OCI-LY1 (cell line): ENCODE measurements at regions not wholly inside any gene's neighbourhood (a gene's known extent, or its start where the extent isn't known, plus 50 kb on each side); places are given as distances from the start of the nearest gene placed in this dataset.

ENCODE experiments used
- H2AFZ ChIP-seq: fragments of 200-600 bp; sonication (generic), shearing (Covaris generic); 2 replicates; pipeline ENCODE4 v1.6.0; 2014; ENCODE audit warnings: antibody characterized with exemption, mild to moderate bottlenecking, low read length
- H3F3A ChIP-seq: fragments of 200-600 bp; sonication (generic), shearing (Covaris generic); 2 replicates; pipeline ENCODE4 v1.6.0; 2014; ENCODE audit warnings: mild to moderate bottlenecking, antibody characterized with exemption, low read length, moderate library complexity; ENCODE audit not compliant: insufficient read depth
- H3K27ac ChIP-seq: fragments of 200-600 bp; sonication (generic); 2 replicates; pipeline ENCODE4 v1.5.1; 2014; ENCODE audit warnings: low read length, mixed run types, mild to moderate bottlenecking, low read depth; ENCODE audit not compliant: poor library complexity, severe bottlenecking
- H3K27me3 ChIP-seq: fragments of 200-600 bp; sonication (generic); 2 replicates; pipeline ENCODE4 v1.6.0; 2014; ENCODE audit warnings: antibody characterized with exemption, mild to moderate bottlenecking, low read length, moderate library complexity; ENCODE audit not compliant: insufficient read depth
- H3K36me3 ChIP-seq: fragments of 200-600 bp; sonication (generic); 2 replicates; pipeline ENCODE4 v1.6.1; 2014; ENCODE audit warnings: mild to moderate bottlenecking, antibody characterized with exemption, low read length, moderate library complexity, mixed read lengths; ENCODE audit not compliant: insufficient read depth
- H3K4me1 ChIP-seq: fragments of 200-600 bp; sonication (generic); 2 replicates; pipeline ENCODE4 v1.5.1; 2014; ENCODE audit warnings: mild to moderate bottlenecking, low read length, moderate library complexity; ENCODE audit not compliant: insufficient read depth, severe bottlenecking
- H3K4me2 ChIP-seq: fragments of 200-600 bp; sonication (generic), shearing (Covaris generic); 2 replicates; pipeline ENCODE4 v1.6.1; 2014; ENCODE audit warnings: low read length
- H3K4me3 ChIP-seq: fragments of 200-600 bp; sonication (generic); 2 replicates; pipeline ENCODE4 v1.5.1; 2014; ENCODE audit warnings: low read length, low read depth, mild to moderate bottlenecking, mixed read lengths; ENCODE audit not compliant: poor library complexity, severe bottlenecking
- H3K79me2 ChIP-seq: fragments of 200-600 bp; shearing (Covaris generic); 2 replicates; pipeline ENCODE4 v1.6.1; 2016; ENCODE audit warnings: mixed run types, low read length, mixed read lengths; ENCODE audit not compliant: insufficient read depth
- H3K9ac ChIP-seq: fragments of 200-600 bp; sonication (generic), shearing (Covaris generic); 2 replicates; pipeline ENCODE4 v1.6.1; 2014; ENCODE audit warnings: mild to moderate bottlenecking, low read length, mixed read lengths
- H3K9me2 ChIP-seq: fragments of 200-600 bp; sonication (generic), shearing (Covaris generic); 2 replicates; pipeline ENCODE4 v1.6.1; 2014; ENCODE audit warnings: low read depth, mild to moderate bottlenecking, low read length, mixed read lengths
- H3K9me3 ChIP-seq: fragments of 200-600 bp; shearing (Covaris generic); 2 replicates; pipeline ENCODE4 v1.6.1; 2014; ENCODE audit warnings: low read length, mixed read lengths
- H4K20me1 ChIP-seq: fragments of 200-600 bp; sonication (generic), shearing (Covaris generic); 2 replicates; pipeline ENCODE4 v1.6.0; 2016; ENCODE audit warnings: mild to moderate bottlenecking, low read length; ENCODE audit not compliant: insufficient read depth
- EZH2 ChIP-seq: fragments of 200-600 bp; sonication (generic), shearing (Covaris generic); IDR thresholded peaks from 2 replicates; pipeline ENCODE4 v1.8.0; 2017; ENCODE audit warnings: borderline replicate concordance, mixed run types, mild to moderate bottlenecking, antibody characterized with exemption, low read length, moderate library complexity, mixed read lengths
- TF ChIP-seq, protein P1 (sequence below): fragments of 200-600 bp; sonication (generic), shearing (Covaris generic); IDR thresholded peaks from 2 replicates; pipeline ENCODE4 v1.5.1; 2017; ENCODE audit warnings: mild to moderate bottlenecking, antibody characterized with exemption, low read length, moderate library complexity, mixed read lengths

DNA sequence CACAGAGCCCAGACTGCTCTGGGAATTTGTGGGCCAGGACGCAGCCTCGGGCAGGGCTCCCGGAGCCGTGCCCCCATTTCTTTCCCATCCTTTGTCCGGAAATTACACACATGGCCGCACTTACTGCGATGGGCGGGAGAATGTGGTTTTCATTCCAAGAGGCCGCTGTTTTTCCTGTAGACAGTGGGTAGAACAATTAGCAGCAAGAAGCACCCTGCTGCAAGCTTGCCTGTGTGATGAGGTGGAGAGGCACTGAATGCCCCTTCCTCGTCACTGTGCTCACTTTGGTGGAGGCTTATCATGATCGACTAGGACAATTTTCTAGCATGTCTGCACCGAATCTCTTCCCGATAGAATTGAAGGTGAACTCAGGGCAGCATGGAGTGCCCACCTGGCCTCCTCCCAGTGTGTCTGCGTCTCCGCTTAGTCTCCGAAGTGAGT lies 102.8 kb downstream of the DACT2 start:
- Histone ChIP-seq H3K27ac (no peak overlapping the region), H3K4me1 (no peaks in the 10 kb centered on the region), H3K4me2 (no peak overlapping the region), H3K9me3 (no peaks in the 10 kb centered on the region), H4K20me1 (no peaks in the 10 kb centered on the region), H3K36me3 (no peaks in the 10 kb centered on the region), H3K27me3 (peaks cover 5% of the 10 kb centered on the region; the same call in 1 of the 2 replicates), H3K9me2 (no peaks in the 10 kb centered on the region), H3K79me2 (no peaks in the 10 kb centered on the region), H3K4me3 (no peak overlapping the region), H3K9ac (no peak overlapping the region), H2AFZ (no peak overlapping the region), H3F3A (no peaks in the 10 kb centered on the region)
- TF ChIP-seq, protein P1, sequence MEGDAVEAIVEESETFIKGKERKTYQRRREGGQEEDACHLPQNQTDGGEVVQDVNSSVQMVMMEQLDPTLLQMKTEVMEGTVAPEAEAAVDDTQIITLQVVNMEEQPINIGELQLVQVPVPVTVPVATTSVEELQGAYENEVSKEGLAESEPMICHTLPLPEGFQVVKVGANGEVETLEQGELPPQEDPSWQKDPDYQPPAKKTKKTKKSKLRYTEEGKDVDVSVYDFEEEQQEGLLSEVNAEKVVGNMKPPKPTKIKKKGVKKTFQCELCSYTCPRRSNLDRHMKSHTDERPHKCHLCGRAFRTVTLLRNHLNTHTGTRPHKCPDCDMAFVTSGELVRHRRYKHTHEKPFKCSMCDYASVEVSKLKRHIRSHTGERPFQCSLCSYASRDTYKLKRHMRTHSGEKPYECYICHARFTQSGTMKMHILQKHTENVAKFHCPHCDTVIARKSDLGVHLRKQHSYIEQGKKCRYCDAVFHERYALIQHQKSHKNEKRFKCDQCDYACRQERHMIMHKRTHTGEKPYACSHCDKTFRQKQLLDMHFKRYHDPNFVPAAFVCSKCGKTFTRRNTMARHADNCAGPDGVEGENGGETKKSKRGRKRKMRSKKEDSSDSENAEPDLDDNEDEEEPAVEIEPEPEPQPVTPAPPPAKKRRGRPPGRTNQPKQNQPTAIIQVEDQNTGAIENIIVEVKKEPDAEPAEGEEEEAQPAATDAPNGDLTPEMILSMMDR = no peak
- TF ChIP-seq EZH2 = no peak

DNA sequence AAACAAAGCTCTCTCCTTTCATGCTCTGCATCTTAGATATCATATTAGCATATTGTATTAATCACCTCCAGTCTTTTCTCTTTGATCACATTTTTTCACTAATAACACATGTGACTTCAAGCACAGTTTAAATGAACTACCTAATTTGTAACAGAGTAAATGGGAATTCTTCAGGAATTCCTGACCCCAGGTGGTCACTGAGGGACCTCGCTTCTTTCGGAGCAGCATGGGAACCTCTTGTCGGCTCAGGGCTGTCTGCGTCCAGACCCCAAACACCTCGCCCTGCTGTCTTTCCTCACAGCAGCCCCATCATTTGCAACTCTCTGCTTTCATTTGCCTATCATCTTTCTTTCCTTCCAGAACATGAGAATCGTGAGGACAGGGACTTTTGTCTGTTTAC lies 103.5 kb downstream of the DACT2 start:
- peaks cover 5% of the 10 kb centered on the region; the same call in 1 of the 2 replicates for H3K27me3 ChIP-seq
- TF ChIP-seq, protein P1 = no peak
- TF ChIP-seq EZH2 = no peak
- H3K4me3 ChIP-seq = no peak overlapping the region
- no peaks in the 10 kb centered on the region for H4K20me1 ChIP-seq
- H3K27ac ChIP-seq = no peak overlapping the region
- H2AFZ ChIP-seq = no peak overlapping the region
- no peak overlapping the region for H3K9ac ChIP-seq
- no peaks in the 10 kb centered on the region for H3K36me3 ChIP-seq
- H3F3A ChIP-seq = no peaks in the 10 kb centered on the region
- H3K4me2 ChIP-seq = no peak overlapping the region
- no peaks in the 10 kb centered on the region for H3K4me1 ChIP-seq
- no peaks in the 10 kb centered on the region for H3K9me3 ChIP-seq
- H3K79me2 ChIP-seq = no peaks in the 10 kb centered on the region
- H3K9me2 ChIP-seq = no peaks in the 10 kb centered on the region

DNA sequence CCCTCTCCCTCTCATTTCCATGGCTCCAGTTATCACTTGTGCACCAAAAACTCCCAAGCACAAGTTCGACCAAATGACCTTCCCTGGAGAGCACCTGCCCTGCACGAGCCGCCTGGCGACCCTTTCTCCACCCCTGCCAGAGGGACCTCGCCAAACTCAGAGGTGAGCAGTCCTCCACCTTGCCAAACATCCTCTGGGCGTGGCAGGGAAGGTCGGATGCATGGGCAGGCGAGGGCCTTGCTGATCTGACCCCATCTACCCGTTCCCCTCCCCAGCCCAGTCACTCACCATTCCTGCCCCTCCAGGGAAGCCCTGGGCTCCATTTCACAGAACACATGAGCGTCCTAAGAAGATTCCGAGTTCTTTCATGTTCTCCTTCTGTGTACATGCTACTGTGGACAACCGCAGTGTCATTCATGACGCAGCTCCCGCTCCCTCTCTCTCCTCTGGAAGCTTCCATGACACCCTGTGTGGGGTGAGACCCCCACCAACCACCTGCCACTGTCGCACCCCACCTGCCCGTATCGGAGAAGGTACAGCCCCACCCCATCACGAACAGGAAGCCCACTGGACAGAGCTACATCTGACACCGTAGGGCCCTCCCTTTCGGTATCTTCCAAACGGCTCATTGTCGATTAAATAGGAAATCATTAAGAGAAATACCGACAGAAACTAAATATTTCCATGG lies 104.3 kb downstream of the DACT2 start:
- no peak overlapping the region for H3K4me2 ChIP-seq
- H3F3A ChIP-seq = no peaks in the 10 kb centered on the region
- H3K79me2 ChIP-seq = no peaks in the 10 kb centered on the region
- TF ChIP-seq, protein P1 = no peak
- no peak for TF ChIP-seq EZH2
- no peak overlapping the region for H3K4me3 ChIP-seq
- H3K27me3 ChIP-seq = peaks cover 5% of the 10 kb centered on the region; the same call in 1 of the 2 replicates
- no peak overlapping the region for H3K9ac ChIP-seq
- H3K27ac ChIP-seq = no peak overlapping the region
- H3K4me1 ChIP-seq = no peaks in the 10 kb centered on the region
- no peaks in the 10 kb centered on the region for H3K36me3 ChIP-seq
- H2AFZ ChIP-seq = no peak overlapping the region
- no peaks in the 10 kb centered on the region for H3K9me2 ChIP-seq
- no peaks in the 10 kb centered on the region for H4K20me1 ChIP-seq
- no peaks in the 10 kb centered on the region for H3K9me3 ChIP-seq
